HEK293 (cell line): ENCODE measurements at regions not wholly inside any gene's neighbourhood (a gene's known extent, or its start where the extent isn't known, plus 50 kb on each side); places are given as distances from the start of the nearest gene placed in this dataset.

ENCODE experiments used
- HOXC10 ChIP-seq: sonication (generic); formaldehyde crosslinking; IDR thresholded peaks from 2 replicates; pipeline ENCODE4 v1.8.1; 2023; ENCODE audit warnings: mild to moderate bottlenecking, missing genetic modification reagents
- SP2 ChIP-seq: fragments of 450-650 bp; formaldehyde crosslinking; IDR thresholded peaks from 2 replicates; pipeline ENCODE4 v1.5.1; 2016; ENCODE audit warnings: missing biosample characterization, missing genetic modification characterization
- ZNF2 ChIP-seq: fragments of 450-650 bp; formaldehyde crosslinking; IDR thresholded peaks from 2 replicates; pipeline ENCODE4 v1.5.1; 2016; ENCODE audit warnings: missing biosample characterization, missing genetic modification characterization
- ZNF274 ChIP-seq, 2 experiments: fragments of 200-500 bp in 1 of 2; fragments of 450-650 bp in 1 of 2; sonication (Bioruptor generic) in 1 of 2; formaldehyde crosslinking in 1 of 2; IDR thresholded peaks; 2 replicates each; pipeline versions ENCODE4 v1.5.1 to v1.6.1; 2014 to 2016; ENCODE audit warnings: borderline replicate concordance in 1 of 2, inconsistent platforms in 1 of 2, low read length in 1 of 2, missing biosample characterization in 1 of 2, missing genetic modification characterization in 1 of 2
- ZNF510 ChIP-seq: fragments of 450-650 bp; formaldehyde crosslinking; IDR thresholded peaks from 2 replicates; pipeline ENCODE4 v1.5.1; 2018; ENCODE audit warnings: mild to moderate bottlenecking, missing genetic modification characterization, missing biosample characterization; ENCODE audit not compliant: insufficient replicate concordance
- TF ChIP-seq, protein P1 (sequence below): fragments of 450-650 bp; formaldehyde crosslinking; IDR thresholded peaks from 2 replicates; pipeline ENCODE4 v1.5.1; 2016; ENCODE audit warnings: missing biosample characterization, missing genetic modification characterization

DNA sequence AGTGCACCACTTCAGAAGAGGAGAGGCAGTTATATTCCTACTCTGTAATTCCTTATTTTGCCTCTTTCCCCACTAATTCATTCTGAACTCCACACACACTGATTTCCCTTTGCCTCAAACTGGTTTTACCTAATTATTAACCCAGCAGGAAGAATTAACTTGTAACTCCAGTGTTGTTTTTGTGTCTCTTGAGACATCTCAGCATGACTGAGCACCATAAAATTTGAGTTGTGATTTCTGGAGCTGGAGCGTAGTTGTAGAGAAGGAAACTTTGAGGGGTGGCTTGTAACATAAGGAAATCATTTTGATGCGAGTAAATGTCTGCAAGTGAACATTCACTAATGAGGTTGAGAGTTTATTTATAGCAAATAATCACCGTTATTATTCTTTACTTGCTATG lies 265.2 kb downstream of the TMEM38B start:
- TF ChIP-seq HOXC10 (CRISPR knock-in tag) (no peak), ZNF2 (tag by site-specific recombination) (no peak), ZNF274 (IDR thresholded peaks at IDR 0.05; ENCODE audit: low read length) (no peak), ZNF274 (tag by site-specific recombination; IDR thresholded peaks at IDR 0.05; ENCODE audit: borderline replicate concordance) (no peak), ZNF510 (tag by site-specific recombination) (no peak), SP2 (tag by site-specific recombination) (no peak)
- TF ChIP-seq, protein P1, sequence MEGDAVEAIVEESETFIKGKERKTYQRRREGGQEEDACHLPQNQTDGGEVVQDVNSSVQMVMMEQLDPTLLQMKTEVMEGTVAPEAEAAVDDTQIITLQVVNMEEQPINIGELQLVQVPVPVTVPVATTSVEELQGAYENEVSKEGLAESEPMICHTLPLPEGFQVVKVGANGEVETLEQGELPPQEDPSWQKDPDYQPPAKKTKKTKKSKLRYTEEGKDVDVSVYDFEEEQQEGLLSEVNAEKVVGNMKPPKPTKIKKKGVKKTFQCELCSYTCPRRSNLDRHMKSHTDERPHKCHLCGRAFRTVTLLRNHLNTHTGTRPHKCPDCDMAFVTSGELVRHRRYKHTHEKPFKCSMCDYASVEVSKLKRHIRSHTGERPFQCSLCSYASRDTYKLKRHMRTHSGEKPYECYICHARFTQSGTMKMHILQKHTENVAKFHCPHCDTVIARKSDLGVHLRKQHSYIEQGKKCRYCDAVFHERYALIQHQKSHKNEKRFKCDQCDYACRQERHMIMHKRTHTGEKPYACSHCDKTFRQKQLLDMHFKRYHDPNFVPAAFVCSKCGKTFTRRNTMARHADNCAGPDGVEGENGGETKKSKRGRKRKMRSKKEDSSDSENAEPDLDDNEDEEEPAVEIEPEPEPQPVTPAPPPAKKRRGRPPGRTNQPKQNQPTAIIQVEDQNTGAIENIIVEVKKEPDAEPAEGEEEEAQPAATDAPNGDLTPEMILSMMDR (tag by site-specific recombination), result no peak
